8988T (cell line): ENCODE measurements at regions not wholly inside any gene's neighbourhood (a gene's known extent, or its start where the extent isn't known, plus 50 kb on each side); places are given as distances from the start of the nearest gene placed in this dataset.
"Not testable (repeated sequence)": the region's sequence is repeated elsewhere in the genome, so short reads cannot be mapped to it uniquely, and the experiment has no call there.

Source experiments
- DNase-seq: peaks from one replicate; pipeline ENCODE4 v3.0.0; 2011

DNA sequence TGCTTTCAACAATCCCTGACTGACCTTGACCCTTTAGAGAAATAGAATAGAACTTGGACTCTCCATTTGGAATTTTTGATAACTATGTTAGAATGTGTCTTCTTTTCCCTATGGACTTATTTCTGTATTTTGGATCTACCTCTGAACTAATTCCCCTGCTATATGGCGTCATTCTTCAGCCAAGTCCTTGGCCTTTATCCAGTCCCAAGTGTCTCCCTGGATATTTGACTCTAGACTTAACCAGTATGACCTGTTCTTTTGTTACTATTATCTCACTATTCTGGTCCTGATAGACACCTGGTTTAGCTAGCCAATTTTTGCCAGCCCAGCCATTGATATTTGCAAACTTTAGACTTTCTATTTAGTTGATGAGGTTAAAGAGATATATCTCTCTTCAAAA is 186.8 kb downstream of the KCNS3 start:
- DNase-seq: no peak

GRCh38 chr2:18063826-18064470 is 185.5 kb downstream of the KCNS3 start:
- no peak for DNase-seq

GRCh38 chr2:18062892-18063291 is 184.4 kb downstream of the KCNS3 start:
- no peak for DNase-seq

DNA sequence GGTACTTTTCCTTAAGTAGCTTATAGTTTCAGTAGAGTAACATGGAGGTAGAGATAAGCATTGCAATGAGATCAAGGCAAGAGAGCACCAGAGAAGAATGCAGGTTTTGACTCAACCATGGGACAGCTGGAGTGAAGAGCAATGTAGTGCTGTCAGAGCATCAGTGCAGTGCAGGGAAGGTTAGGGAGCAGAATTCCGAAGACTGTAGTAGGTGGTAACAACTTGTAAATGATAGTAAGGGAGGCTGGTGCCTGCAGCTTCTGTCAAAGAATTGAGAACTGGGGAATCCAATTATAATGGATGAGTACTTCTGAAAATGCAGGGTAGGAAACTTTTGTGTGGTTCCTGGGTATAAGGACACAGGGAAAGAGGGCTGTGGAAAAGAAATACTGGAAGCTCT is 183.2 kb downstream of the KCNS3 start:
- no peak for DNase-seq

DNA sequence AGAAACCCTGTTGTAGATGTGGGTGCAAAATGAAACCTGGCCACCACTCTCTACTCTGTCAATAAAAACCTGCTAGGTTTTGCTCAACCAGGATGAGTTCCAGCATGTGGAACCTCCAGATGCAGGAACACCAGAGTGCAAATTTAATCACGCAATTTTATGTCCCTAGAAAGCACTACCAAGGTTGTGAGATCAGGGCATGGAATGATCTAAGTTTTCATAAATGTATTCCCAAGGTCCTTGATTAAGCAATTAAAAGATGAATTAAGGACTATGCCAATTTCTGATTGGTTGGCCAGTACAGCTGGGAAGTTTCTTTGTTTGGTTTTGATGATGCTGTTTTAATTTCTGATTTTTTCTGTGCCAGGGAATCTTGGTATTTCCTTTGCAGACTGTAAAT is 179.2 kb downstream of the KCNS3 start:
- DNase-seq: no peak

- no peak for DNase-seq
These were observed 176.8 kb downstream of the KCNS3 start for GRCh38 chr2:18055290-18055689.

- DNase-seq: no peak
These were observed 171.5 kb downstream of the KCNS3 start for GRCh38 chr2:18050001-18050400.

- no peak for DNase-seq
These were observed 170.9 kb downstream of the KCNS3 start for GRCh38 chr2:18049325-18049724.

- DNase-seq: no peak
These were observed 169.6 kb downstream of the KCNS3 start for GRCh38 chr2:18047896-18048657.

GRCh38 chr2:18047213-18047611 is 168.7 kb downstream of the KCNS3 start:
- no peak for DNase-seq

- no peak for DNase-seq
These were observed 168.2 kb downstream of the KCNS3 start for GRCh38 chr2:18046558-18047212.

DNA sequence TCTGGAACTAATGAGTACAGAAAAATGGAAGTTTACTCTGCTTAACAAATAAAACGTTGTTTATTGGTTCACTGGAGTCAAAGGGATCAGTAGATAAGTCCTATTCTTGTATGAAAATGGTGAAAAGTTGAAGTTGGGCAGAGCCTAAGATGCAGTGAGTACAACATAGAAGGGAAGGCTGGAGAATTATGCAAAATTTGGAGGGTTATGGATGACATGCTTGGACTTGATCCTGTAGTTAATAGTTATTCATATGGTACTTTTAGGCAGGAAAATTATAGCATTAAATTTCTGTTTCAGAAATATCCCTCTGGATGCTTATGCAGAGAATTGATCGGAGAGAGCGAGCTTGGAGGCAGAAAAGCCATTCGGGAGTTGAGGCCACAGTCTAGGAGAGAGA is 167.6 kb downstream of the KCNS3 start:
- no peak for DNase-seq

DNA sequence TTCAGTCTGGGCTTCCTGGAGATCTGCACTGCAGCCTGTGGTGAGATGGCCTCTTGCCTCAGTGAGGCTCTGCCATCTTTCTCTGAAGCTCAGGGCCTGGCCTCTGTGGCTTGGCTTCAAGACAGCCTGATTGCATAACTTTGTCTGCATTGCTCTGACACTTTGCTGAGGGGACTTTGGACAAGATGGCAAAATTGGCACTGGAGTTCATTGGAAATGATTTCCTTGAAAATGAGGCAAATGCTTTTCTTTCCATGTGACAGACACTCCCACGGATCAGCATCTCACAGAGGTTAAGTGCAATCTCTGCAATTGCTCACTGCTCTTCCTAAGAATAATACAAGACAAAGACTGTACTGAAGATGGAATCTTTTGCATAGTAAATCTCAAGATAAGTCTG is 166.8 kb downstream of the KCNS3 start:
- no peak for DNase-seq

- DNase-seq: not testable (repeated sequence)
These were observed 138.9 kb downstream of the KCNS3 start for GRCh38 chr2:18017381-18017780.

DNA sequence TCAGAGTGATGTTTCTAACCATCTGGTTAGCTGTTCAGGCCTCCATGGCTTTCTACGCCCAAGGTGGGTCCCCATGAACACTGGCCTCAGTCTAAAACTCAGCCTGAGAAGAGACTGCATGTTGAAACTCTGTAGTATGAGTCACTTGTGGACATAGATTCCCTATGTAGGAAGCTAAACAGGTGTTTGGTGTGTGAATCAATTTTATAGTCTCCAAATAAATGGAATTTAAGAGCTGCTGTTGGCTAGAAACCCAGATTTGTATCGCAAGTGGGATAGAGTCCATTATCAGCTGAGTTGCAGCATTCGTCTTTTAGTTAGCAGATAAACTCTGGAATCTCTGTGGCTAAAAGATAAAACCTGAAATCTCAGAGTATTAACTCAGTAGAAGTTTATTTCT is 131.4 kb downstream of the KCNS3 start:
- no peak for DNase-seq

DNA sequence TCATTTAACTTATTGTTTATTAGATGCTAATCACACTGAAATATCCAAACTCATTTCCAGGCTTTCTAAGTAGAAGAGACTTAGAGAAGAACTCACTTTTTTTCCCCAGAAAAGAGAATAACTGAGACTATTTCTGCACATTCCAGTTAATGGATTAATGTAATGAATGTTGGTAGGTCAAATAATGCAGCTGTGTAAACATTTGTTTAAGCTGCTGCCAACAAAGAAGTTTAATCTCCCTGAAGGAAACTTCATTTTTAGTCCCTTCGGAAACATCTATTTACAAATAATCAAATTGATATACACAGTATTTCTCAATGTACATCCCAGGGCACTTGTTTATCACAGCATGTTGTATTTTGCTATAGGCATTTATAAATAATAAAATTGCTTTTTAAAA is 126.9 kb downstream of the KCNS3 start:
- DNase-seq: no peak

GRCh38 chr2:18001671-18002070 is 123.2 kb downstream of the KCNS3 start:
- DNase-seq: no peak

DNA sequence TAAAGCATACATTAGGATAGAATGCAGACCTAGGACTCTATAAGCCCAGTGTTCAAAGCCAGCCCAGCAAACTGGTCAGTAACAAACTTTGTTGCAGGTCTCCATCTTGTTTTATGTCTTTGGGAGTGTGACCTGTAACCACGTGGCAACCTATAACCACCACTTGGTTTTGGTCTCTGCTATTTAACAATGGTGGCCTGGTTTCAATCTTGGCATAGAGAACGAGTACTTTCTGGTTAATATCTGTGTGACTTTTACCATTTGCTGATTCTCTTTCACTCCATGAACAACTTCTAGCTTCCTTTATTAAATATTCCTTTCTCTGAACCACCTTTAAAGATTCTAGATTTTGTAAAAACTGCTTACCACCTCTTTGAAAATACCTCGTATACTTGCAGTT is 118.5 kb downstream of the KCNS3 start:
- DNase-seq: no peak

DNA sequence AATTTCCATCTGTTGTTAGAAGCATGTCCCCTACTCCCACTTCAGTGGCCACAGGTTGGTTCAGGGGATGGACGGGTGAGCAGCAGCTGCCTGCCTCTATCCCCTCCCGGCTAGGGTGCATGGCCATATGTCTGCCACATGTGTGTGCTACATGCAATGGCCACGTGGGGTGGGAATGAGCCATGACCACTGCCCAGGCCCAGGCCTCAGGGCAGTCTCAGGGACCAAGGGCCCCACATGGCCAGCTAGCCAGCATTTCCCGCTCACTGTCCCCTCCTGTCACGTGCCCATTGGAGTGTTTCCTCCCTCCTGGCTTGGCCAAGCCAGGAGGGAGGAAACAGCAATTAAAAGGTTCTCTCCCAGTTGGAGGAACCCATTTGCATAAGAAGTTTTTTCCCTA is 117.1 kb downstream of the KCNS3 start:
- no peak for DNase-seq
